ENCODE measurements at regions not wholly inside any gene's neighbourhood (a gene's known extent, or its start where the extent isn't known, plus 50 kb on each side); places are given as distances from the start of the nearest gene placed in this dataset.

GRCh38 chr5:119948162-119948561 lies 318.8 kb downstream of the FAM170A start:
- no peaks in the 10 kb centered on the region for H3K4me1 Mint-ChIP-seq (ENCODE audit: low read depth, unreplicated experiment)
- H3K27me3 Mint-ChIP-seq (ENCODE audit: unreplicated experiment) = no peaks in the 10 kb centered on the region
- no peak for TF ChIP-seq CTCF (IDR thresholded peaks at IDR 0.05; ENCODE audit: unreplicated experiment)
- CTCF ChIA-PET = no interaction called here
- intact Hi-C loops (cut with micrococcal nuclease; ENCODE audit: unreplicated experiment) = no loop called here
- no peak for DNase-seq
- BruUV-seq (replicated peaks) = no TSS peak
- H3K9me3 Mint-ChIP-seq (ENCODE audit: low read depth, unreplicated experiment) = peaks cover 7% of the 10 kb centered on the region
- no peaks in the 10 kb centered on the region for H3K36me3 Mint-ChIP-seq (ENCODE audit: insufficient read depth, unreplicated experiment)
- H3K27ac Mint-ChIP-seq (ENCODE audit: unreplicated experiment) = no peak overlapping the region
- H3K4me3 Mint-ChIP-seq (ENCODE audit: low read depth, unreplicated experiment) = no peak overlapping the region

GRCh38 chr5:119949426-119949999 lies 320.2 kb downstream of the FAM170A start:
- no peaks in the 10 kb centered on the region for H3K36me3 Mint-ChIP-seq (ENCODE audit: insufficient read depth, unreplicated experiment)
- H3K27me3 Mint-ChIP-seq (ENCODE audit: unreplicated experiment) = no peaks in the 10 kb centered on the region
- intact Hi-C loops (cut with micrococcal nuclease; ENCODE audit: unreplicated experiment) = no loop called here
- no TSS peak for BruUV-seq (replicated peaks)
- H3K27ac Mint-ChIP-seq (ENCODE audit: unreplicated experiment) = no peak overlapping the region
- CTCF ChIA-PET = no interaction called here
- DNase-seq = no peak
- no peak for TF ChIP-seq CTCF (IDR thresholded peaks at IDR 0.05; ENCODE audit: unreplicated experiment)
- no peaks in the 10 kb centered on the region for H3K4me1 Mint-ChIP-seq (ENCODE audit: low read depth, unreplicated experiment)
- no peak overlapping the region for H3K4me3 Mint-ChIP-seq (ENCODE audit: low read depth, unreplicated experiment)
- peaks cover 7% of the 10 kb centered on the region for H3K9me3 Mint-ChIP-seq (ENCODE audit: low read depth, unreplicated experiment)

- CTCF ChIA-PET = no interaction called here
- Mint-ChIP-seq H3K4me3 (ENCODE audit: low read depth, unreplicated experiment) (no peak overlapping the region), H3K9me3 (ENCODE audit: low read depth, unreplicated experiment) (peaks cover 2% of the 10 kb centered on the region), H3K4me1 (ENCODE audit: low read depth, unreplicated experiment) (no peaks in the 10 kb centered on the region), H3K27me3 (ENCODE audit: unreplicated experiment) (no peaks in the 10 kb centered on the region), H3K36me3 (ENCODE audit: insufficient read depth, unreplicated experiment) (no peaks in the 10 kb centered on the region), H3K27ac (ENCODE audit: unreplicated experiment) (no peak overlapping the region)
- no peak for TF ChIP-seq CTCF (IDR thresholded peaks at IDR 0.05; ENCODE audit: unreplicated experiment)
- DNase-seq = no peak
- intact Hi-C loops (cut with micrococcal nuclease; ENCODE audit: unreplicated experiment) = no loop called here
- no TSS peak for BruUV-seq (replicated peaks)
Measured at GRCh38 chr5:119951330-119951934, 322.1 kb downstream of the FAM170A start.

GRCh38 chr5:119953474-119953873 lies 324.1 kb downstream of the FAM170A start:
- no peaks in the 10 kb centered on the region for H3K36me3 Mint-ChIP-seq (ENCODE audit: insufficient read depth, unreplicated experiment)
- H3K27me3 Mint-ChIP-seq (ENCODE audit: unreplicated experiment) = no peaks in the 10 kb centered on the region
- no peak overlapping the region for H3K4me3 Mint-ChIP-seq (ENCODE audit: low read depth, unreplicated experiment)
- CTCF ChIA-PET = no interaction called here
- TF ChIP-seq CTCF (IDR thresholded peaks at IDR 0.05; ENCODE audit: unreplicated experiment) = no peak
- no TSS peak for BruUV-seq (replicated peaks)
- H3K9me3 Mint-ChIP-seq (ENCODE audit: low read depth, unreplicated experiment) = no peaks in the 10 kb centered on the region
- no peak for DNase-seq
- no peak overlapping the region for H3K27ac Mint-ChIP-seq (ENCODE audit: unreplicated experiment)
- intact Hi-C loops (cut with micrococcal nuclease; ENCODE audit: unreplicated experiment) = no loop called here
- H3K4me1 Mint-ChIP-seq (ENCODE audit: low read depth, unreplicated experiment) = no peaks in the 10 kb centered on the region
